ENCODE measurements at regions not wholly inside any gene's neighbourhood (a gene's known extent, or its start where the extent isn't known, plus 50 kb on each side); places are given as distances from the start of the nearest gene placed in this dataset.

GRCh38 chr6:132931936-132932514 lies 117.7 kb downstream of the RPS12 start:
- H3K79me2 ChIP-seq: no peaks in the 10 kb centered on the region
- H3K27me3 ChIP-seq (ENCODE audit: control insufficient read depth, insufficient read depth, low read length): no peaks in the 10 kb centered on the region
- no peaks in the 10 kb centered on the region for H3K9me3 ChIP-seq (ENCODE audit: control insufficient read depth, low read length)
- TF ChIP-seq, protein P1, sequence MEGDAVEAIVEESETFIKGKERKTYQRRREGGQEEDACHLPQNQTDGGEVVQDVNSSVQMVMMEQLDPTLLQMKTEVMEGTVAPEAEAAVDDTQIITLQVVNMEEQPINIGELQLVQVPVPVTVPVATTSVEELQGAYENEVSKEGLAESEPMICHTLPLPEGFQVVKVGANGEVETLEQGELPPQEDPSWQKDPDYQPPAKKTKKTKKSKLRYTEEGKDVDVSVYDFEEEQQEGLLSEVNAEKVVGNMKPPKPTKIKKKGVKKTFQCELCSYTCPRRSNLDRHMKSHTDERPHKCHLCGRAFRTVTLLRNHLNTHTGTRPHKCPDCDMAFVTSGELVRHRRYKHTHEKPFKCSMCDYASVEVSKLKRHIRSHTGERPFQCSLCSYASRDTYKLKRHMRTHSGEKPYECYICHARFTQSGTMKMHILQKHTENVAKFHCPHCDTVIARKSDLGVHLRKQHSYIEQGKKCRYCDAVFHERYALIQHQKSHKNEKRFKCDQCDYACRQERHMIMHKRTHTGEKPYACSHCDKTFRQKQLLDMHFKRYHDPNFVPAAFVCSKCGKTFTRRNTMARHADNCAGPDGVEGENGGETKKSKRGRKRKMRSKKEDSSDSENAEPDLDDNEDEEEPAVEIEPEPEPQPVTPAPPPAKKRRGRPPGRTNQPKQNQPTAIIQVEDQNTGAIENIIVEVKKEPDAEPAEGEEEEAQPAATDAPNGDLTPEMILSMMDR (IDR thresholded peaks at IDR 0.05): no peak
- no peak overlapping the region for H2AFZ ChIP-seq
- no peak overlapping the region for H3K9ac ChIP-seq
- H3K27ac ChIP-seq: no peak overlapping the region
- H3K4me1 ChIP-seq: peaks cover 4% of the 10 kb centered on the region
- no peaks in the 10 kb centered on the region for H3K36me3 ChIP-seq (ENCODE audit: control insufficient read depth, insufficient read depth, low read length)
- peak overlapping the region; percentile 36 for H3K4me3 ChIP-seq (ENCODE audit: low read depth, low read length)
- peak overlapping the region; percentile 60 for H3K4me2 ChIP-seq (ENCODE audit: low read length)

- H3K36me3 ChIP-seq (ENCODE audit: control insufficient read depth, insufficient read depth, low read length): no peaks in the 10 kb centered on the region
These were observed 118.2 kb downstream of the RPS12 start for GRCh38 chr6:132932588-132932987.

DNA sequence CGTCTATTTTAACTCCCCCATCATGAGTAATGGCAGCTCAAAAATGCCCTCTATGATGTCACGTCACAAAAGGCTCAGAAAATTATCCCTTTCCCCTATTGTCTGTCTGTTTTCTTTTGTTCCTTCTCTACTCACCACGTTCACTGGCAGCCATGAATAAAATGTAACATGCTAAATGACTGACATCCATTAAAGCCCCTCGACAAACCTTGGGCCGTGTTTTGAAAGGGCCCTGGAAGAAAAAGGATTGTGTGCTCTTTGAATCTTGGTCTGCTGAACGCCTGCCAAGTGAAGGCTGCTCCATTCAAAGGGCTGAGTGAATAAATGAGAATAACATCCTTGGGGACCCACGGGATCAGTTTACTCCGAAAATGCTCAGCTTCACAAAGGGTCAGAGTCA lies 118.7 kb downstream of the RPS12 start:
- H3K27ac ChIP-seq: no peak overlapping the region
- TF ChIP-seq, protein P1 (IDR thresholded peaks at IDR 0.05): no peak

More at GRCh38 chr6:132932588-132932987, 118.2 kb downstream of the RPS12 start:
- H3K9me3 ChIP-seq (ENCODE audit: control insufficient read depth, low read length): no peaks in the 10 kb centered on the region
- H3K9ac ChIP-seq: no peak overlapping the region
- H3K27me3 ChIP-seq (ENCODE audit: control insufficient read depth, insufficient read depth, low read length): no peaks in the 10 kb centered on the region
- peak overlapping the region; percentile 60 for H3K4me2 ChIP-seq (ENCODE audit: low read length)
- peak overlapping the region; percentile 77 for H2AFZ ChIP-seq
- peak overlapping the region; percentile 36 for H3K4me3 ChIP-seq (ENCODE audit: low read depth, low read length)
- no peaks in the 10 kb centered on the region for H3K79me2 ChIP-seq
- TF ChIP-seq, protein P1 (IDR thresholded peaks at IDR 0.05): no peak
- no peak overlapping the region for H3K27ac ChIP-seq
- peaks cover 4% of the 10 kb centered on the region for H3K4me1 ChIP-seq

GRCh38 chr6:132934496-132934895 lies 120.1 kb downstream of the RPS12 start:
- Histone ChIP-seq H3K27me3 (ENCODE audit: control insufficient read depth, insufficient read depth, low read length) (no peaks in the 10 kb centered on the region), H3K9ac (no peak overlapping the region), H2AFZ (no peak overlapping the region), H3K4me2 (ENCODE audit: low read length) (no peak overlapping the region), H3K79me2 (no peaks in the 10 kb centered on the region), H3K4me1 (peaks cover 4% of the 10 kb centered on the region), H3K36me3 (ENCODE audit: control insufficient read depth, insufficient read depth, low read length) (no peaks in the 10 kb centered on the region), H3K27ac (no peak overlapping the region), H3K9me3 (ENCODE audit: control insufficient read depth, low read length) (no peaks in the 10 kb centered on the region), H3K4me3 (ENCODE audit: low read depth, low read length) (no peak overlapping the region)
- TF ChIP-seq, protein P1 (IDR thresholded peaks at IDR 0.05): no peak

More for the DNA sequence above, 118.7 kb downstream of the RPS12 start:
- H3K9me3 ChIP-seq (ENCODE audit: control insufficient read depth, low read length): no peaks in the 10 kb centered on the region
- H3K79me2 ChIP-seq: no peaks in the 10 kb centered on the region
- H3K36me3 ChIP-seq (ENCODE audit: control insufficient read depth, insufficient read depth, low read length): no peaks in the 10 kb centered on the region
- H3K27me3 ChIP-seq (ENCODE audit: control insufficient read depth, insufficient read depth, low read length): no peaks in the 10 kb centered on the region
- no peak overlapping the region for H3K9ac ChIP-seq
- H2AFZ ChIP-seq: peak overlapping the region; percentile 77
- H3K4me2 ChIP-seq (ENCODE audit: low read length): no peak overlapping the region
- H3K4me3 ChIP-seq (ENCODE audit: low read depth, low read length): peak overlapping the region; percentile 36
- H3K4me1 ChIP-seq: peaks cover 4% of the 10 kb centered on the region

- Histone ChIP-seq H3K27ac (no peak overlapping the region), H3K4me1 (peaks cover 4% of the 10 kb centered on the region), H3K4me3 (ENCODE audit: low read depth, low read length) (no peak overlapping the region), H3K9ac (no peak overlapping the region), H3K79me2 (no peaks in the 10 kb centered on the region), H3K27me3 (ENCODE audit: control insufficient read depth, insufficient read depth, low read length) (no peaks in the 10 kb centered on the region), H2AFZ (no peak overlapping the region), H3K9me3 (ENCODE audit: control insufficient read depth, low read length) (no peaks in the 10 kb centered on the region), H3K36me3 (ENCODE audit: control insufficient read depth, insufficient read depth, low read length) (no peaks in the 10 kb centered on the region), H3K4me2 (ENCODE audit: low read length) (no peak overlapping the region)
- TF ChIP-seq, protein P1 (IDR thresholded peaks at IDR 0.05): no peak
These were observed 122.3 kb downstream of the RPS12 start for GRCh38 chr6:132936646-132937045.

Measured in parathyroid adenoma (tissue), 2 donors.